GM18505 (cell line): ENCODE measurements at regions not wholly inside any gene's neighbourhood (a gene's known extent, or its start where the extent isn't known, plus 50 kb on each side); places are given as distances from the start of the nearest gene placed in this dataset.

Experiments
- ATAC-seq: cut with Tn5 transposase; IDR thresholded peaks from one replicate; pipeline ENCODE4 v1.9.1; 2021; ENCODE audit not compliant: unreplicated experiment
- POLR2A ChIP-seq: IDR thresholded peaks from 4 replicates; pipeline ENCODE4 v1.6.1; 2011; ENCODE audit warnings: borderline replicate concordance; ENCODE audit not compliant: insufficient read depth, insufficient read length; ENCODE audit errors: extremely low read depth

DNA sequence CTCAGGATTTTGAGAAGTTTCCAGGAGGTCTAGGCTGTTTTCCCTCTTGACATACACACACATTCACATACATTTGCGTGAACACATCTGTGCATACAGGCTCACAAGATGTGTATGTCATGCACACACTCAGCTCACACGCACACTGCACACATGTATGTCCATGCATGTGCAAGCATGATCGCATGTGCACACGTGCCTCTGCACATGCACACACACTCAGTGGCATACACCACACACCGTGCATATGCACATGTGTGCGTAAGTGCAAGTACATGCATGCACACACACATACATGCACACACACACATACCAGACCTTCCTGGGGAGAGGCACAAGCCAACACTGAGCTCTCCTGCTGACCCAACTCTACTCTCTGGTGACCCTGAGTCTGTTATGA, 171.4 kb downstream of the RBFOX3 start:
- no peak for TF ChIP-seq POLR2A
- ATAC-seq: no peak

DNA sequence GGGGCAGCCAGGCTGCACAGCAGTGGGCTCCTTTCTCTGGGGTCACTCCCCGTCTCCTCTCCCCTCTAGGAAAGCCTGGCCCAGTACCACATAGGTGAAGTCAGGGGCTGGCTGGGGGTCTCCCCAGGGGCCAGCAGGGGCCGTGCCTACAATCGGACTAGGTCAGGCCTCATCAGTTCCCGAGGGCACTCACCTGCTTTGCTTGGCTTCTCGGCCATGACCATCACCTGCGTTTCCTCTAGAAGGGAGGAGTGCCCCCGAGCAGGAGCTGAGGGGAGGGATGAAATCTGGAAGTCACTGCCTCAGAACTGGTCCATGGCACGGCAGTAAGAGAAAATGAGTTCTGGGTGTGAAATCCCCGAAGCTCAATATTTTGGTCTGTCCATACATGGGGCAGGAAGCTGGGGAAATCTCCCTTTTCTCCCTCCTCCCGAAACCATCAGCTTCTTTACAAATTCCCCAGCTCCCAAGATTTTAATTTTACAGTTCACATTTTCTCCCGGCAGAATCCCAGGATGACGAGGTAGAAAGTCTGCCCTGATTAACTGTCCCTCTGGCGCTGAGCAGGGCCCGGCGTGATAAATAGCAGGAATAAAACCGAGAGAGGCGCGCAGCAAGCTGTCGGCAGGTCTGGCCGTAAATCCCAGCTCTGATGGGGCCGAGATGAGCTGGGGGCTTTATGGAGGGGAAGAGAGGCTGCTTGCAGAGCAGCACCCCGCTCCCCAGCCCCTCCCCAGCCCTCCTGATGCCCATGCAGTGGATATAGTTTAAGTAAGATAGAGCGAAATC, 172.1 kb downstream of the RBFOX3 start:
- TF ChIP-seq POLR2A: no peak
- no peak for ATAC-seq

DNA sequence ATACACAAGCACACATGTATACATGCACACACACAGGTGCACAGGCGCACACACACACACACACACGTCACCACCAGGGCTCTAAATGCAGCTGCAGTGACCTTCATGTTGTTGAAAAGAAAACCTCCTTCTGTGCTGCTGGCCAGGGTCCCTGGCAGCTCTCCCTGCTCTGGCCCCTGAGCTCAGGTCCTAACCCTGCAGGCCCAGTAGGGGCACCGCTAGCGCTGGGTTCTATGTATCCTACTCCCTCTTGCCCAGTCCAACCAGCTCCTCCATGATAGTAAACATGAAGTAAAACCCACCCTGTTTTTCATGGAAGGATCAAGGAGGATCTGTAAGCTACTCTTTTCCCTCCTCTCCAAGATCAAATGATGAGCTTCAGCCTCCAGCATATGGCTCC, 172.8 kb downstream of the RBFOX3 start:
- ATAC-seq: no peak
- TF ChIP-seq POLR2A: no peak

DNA sequence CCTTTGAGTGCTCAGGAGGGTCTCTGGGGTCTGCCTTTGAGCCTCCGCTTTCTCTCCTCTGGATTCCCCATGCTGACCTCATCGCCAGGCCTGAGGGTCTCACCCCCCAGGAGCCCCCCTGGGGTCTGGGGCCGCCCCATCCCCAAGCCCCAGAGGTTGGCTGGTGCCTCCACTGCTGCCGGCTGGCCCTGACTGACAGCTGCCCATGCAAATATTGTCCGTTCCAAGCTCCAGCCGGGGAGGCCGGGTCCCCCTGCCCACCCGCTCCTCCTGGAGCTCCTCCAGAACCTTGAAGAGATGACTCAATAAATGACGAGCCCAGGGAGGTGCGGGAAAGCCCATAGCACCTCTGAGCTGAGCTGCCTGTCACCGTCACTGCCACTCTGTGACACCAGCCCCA, 173.8 kb downstream of the RBFOX3 start:
- TF ChIP-seq POLR2A: no peak
- ATAC-seq: no peak

DNA sequence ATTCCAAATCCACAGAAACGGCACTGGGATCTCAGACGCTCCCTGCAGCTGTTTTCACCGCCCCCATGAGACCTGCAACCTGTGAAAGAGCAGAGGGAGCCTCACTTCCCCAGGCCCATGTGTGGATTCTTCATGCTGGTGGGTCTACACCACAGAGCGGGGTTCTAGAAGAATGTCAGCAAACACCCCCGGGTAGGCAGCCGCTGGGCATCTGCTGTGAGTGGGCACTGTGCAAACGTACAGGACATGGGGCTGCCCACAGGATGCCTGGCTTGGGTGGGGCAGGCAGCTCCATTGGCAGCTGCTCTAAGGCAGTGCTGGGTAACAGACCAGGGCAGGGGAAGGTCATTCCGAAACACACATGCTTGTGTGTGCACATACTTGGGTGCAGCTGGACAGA, 174.9 kb downstream of the RBFOX3 start:
- ATAC-seq: no peak
- no peak for TF ChIP-seq POLR2A

DNA sequence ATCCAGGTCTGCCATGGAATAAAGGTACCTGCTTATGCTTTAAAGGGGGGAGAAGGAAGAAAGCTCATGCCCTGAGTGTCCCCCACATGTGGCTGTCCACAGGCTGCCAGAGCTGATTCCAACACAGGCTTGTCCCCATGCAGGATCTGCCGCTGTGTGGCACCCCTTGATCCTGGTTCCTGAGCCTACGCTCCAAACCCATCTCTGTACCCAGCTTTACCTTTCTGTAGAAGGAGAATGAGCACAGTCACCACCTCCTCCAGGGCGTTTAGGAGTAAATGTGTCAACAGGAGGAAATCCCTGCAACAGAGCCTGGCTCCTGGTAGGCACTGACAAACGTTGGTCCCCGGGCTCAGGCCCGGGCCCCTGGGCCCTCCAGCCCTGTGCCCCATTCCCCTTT, 175.6 kb downstream of the RBFOX3 start:
- no peak for ATAC-seq
- TF ChIP-seq POLR2A: no peak

DNA sequence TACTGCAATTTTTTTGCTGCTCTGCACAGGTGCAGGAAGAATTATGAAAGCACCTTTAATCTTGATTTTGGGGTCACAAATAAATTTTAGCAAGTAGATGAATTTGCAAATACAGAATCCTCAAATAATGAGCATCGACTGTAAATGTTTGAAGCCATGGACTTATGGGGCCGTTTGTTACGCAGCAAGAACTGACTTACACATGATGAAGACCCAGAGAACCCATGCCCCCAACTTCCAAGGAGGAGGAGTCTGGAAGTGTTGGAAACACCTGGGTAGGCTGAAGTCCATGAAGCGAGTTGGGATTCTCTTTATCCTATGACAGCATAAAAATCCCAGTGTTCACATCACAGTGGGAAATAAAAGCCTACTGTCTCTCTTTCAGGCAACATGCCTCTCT, 176.6 kb downstream of the RBFOX3 start:
- no peak for TF ChIP-seq POLR2A

DNA sequence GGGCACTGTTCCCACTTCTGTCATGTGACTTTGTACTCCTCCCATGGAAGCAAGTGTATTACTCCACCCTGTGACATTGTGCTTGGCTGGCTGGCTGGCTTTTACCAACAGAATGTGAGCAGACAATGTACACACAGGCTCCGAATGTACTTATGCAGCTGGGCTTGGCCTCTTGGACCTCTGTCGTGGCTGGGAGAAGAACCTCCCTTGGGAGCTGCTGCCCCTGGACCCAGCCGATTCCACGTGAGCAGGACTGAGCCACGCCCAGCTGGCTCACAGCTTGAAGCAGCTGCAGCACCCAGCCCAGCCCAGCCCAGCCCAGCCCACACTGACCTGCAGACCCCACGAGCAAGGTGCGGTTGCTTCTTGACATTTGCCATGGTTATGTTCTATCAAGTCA, 177.5 kb downstream of the RBFOX3 start:
- TF ChIP-seq POLR2A: no peak
- no peak for ATAC-seq

More for the DNA sequence above, 176.6 kb downstream of the RBFOX3 start:
- ATAC-seq: no peak

DNA sequence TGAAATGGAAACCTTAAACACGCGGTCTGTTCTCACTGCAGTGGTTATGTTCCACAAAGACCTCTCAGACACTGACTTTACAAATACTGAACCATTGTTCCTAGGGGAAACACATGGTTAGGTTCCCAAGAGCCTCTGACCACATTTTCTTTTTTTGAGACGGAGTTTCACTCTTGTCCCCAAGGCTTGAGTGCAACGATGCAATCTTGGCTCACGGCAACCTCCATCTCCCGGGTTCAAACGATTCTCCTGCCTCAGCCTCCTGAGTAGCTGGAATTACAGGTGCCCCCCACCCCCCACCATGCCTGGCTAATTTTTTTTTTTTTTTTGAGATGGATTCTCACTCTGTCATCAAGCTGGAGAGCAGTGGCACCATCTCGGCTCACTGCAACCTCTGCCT, 179.7 kb downstream of the RBFOX3 start:
- no peak for ATAC-seq
- no peak for TF ChIP-seq POLR2A

DNA sequence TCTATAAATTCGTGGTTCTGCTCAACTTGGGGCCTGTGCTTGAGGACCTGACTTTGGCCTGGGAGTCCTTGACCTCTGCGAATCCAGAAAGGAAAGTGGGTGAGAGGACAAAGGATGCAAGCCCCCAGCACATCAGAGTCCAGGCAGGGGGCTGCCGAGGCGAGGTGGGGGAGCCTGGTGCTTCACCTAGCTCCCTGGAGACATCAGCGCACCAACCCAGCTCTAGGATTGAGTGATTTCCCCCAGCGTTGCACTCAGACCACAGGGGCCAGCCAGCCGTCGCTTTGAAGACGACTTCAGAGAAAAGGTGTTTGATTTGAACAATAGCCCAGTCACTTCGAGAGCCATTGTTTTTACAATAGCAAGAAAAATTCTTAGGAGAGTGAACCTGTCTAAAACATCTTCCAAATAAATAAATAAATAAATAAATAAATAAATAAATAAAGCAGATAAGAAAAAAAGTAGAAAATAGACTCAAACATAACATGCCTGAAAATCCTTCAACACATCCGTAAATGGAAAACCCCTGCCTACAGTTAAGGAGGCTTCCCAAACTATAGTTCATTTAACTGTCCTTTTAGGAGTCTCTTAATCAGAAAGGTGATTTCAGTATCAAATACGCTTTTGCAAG, 180.9 kb downstream of the RBFOX3 start:
- TF ChIP-seq POLR2A: no peak
- ATAC-seq: no peak

DNA sequence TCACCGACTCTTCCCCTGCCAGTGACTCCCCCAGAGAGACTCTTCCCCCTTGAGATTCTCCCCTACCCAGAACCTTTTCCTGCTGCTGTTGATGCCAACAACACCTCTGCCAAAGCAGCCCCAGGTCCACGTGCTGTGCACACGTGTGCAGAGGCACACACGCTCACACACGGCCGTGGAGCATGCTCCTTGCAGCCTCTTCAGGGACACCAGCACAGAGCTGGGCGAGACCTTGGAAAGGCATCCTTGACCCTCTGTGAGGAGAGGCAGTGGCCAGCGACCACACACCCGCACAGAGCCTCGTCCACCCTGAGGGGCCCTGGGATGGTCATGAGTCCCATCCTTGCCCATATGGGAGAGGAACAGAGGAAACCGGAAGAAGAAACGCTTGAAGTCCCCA, 181.9 kb downstream of the RBFOX3 start:
- no peak for TF ChIP-seq POLR2A
- ATAC-seq: no peak

DNA sequence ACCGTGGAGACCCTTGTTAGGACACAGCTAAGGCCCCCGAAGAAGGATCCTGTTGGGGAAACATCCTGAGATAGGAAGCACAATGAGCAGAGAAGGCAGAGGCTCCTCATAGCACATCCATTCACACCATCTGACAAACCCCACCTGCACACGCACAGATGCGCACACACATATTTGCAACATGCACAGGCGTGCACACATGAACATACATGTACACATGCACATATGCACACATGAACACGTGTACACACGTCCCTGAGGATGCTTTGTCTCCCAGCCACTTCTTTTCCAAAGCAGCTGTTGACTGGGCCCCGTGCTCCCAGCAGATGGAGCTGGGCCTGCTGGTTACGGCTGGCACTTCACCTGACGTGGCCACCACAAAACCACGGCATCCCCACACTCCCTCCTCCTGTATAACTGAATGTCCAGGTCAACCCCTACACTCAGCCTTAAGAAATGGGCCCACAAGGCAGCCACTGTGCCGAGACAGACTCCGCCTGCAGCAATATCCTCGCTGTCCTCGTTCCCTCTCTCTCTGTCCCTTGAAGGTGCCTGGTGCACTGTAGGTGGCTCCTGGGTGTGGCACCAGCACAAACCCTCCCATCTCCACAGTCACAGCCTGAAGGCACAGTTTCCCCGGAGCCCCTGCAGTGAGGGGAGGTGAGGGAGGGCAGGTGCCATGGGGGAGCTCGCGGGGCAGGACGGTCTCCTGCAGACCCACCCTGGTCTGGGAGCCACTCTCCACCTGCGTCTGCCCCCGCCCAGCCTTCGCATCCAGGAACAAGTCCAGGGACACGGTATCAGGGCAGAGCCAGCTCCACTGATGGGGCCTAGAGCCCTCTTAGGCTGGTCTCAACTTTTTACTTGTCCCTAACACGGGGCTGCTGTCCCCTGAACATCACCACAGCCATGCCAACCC, 183.0 kb downstream of the RBFOX3 start:
- ATAC-seq: no peak

DNA sequence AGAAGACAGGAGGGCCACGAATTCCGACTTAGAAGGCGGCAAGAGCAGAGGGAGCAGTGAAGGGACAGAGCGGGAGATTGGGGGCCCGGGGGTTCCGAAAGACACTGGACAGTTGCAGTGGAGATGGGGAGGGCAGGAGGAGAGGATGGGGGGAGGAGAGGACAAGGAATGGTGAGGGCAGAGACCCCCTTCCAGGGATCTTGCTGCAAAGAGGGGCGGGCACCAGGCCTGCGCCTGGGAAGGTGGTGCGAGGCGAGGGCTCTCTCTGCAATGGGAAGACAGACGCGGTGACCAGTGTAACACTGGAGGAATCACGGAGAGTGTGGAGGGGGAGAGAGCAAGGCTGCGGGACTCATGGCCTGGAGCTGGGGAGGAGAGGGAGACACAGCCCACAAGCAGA, 185.2 kb downstream of the RBFOX3 start:
- TF ChIP-seq POLR2A: no peak
- ATAC-seq: no peak

More for the DNA sequence above, 183.0 kb downstream of the RBFOX3 start:
- no peak for TF ChIP-seq POLR2A

DNA sequence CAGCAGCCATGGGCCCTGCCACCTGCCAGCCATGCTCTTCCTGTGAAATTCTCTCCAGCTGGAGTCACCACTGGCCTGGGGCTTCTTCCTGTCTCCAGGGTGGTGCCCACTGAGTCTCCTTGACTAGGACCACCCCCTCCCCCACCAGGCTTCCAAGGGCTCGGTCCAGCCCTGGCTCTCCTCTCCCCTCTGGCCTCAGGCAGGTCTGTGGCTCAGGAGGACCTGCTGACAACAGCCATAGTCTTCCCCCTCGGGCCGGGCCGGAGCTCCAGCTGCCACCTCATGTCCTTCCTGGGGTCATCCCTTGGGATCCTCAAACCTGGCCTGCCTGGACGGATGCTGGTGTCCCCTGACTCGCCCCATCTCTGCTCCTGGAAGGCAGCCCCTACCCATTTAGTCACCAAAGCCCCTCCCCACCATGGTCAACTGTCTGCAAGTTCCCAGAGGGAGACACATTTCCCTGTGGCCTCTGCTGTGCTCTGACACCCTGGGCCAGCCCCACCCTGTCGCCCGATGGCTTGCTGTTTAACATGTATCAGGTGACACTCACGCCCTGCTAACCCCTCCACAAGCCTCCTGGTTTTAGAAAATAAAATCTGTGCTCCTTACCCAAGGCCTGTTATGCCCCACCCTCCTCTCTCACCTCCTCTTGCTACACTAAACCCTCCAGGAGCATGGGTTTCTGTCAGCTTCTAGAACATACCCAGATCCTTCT, 186.2 kb downstream of the RBFOX3 start:
- TF ChIP-seq POLR2A: no peak

More for the DNA sequence above, 186.2 kb downstream of the RBFOX3 start:
- ATAC-seq: no peak
